ENCODE measurements at regions not wholly inside any gene's neighbourhood (a gene's known extent, or its start where the extent isn't known, plus 50 kb on each side); places are given as distances from the start of the nearest gene placed in this dataset.

- no peak for TF ChIP-seq REST (IDR thresholded peaks at IDR 0.05; ENCODE audit: unreplicated experiment)
- no peak for TF ChIP-seq ZNF114 (CRISPR knock-in tag; IDR thresholded peaks at IDR 0.05)
- TF ChIP-seq CTCF (conservative IDR thresholded peaks at IDR 0.05; ENCODE audit: low read depth in 2 of 2) = no peak
These were observed 268.0 kb downstream of the CYP26B1 start (continued) for GRCh38 chr2:71879509-71880184.

GRCh38 chr2:71878626-71879508 is 268.8 kb downstream of the CYP26B1 start:
- H3K36me3 ChIP-seq (ENCODE audit: insufficient read depth) = no peaks in the 10 kb centered on the region
- no peaks in the 10 kb centered on the region for H3K79me2 ChIP-seq (replicated peaks; ENCODE audit: insufficient read depth)
- no peaks in the 10 kb centered on the region for H3F3A ChIP-seq (replicated peaks; ENCODE audit: low read depth)
- H3K4me2 ChIP-seq = no peak overlapping the region
- H3K4me1 ChIP-seq (ENCODE audit: insufficient read depth) = no peaks in the 10 kb centered on the region
- ATAC-seq (no peak), DNase-seq (ENCODE audit: low spot score) (no peak)
- H3K27me3 ChIP-seq (ENCODE audit: insufficient read depth) = no peaks in the 10 kb centered on the region
- Mint-ChIP-seq H3K4me1 (no peaks in the 10 kb centered on the region), H3K9me3 (no peaks in the 10 kb centered on the region; the same call in 1 of the 3 replicates), H3K27me3 (ENCODE audit: insufficient read depth, low read depth, poor library complexity) (peaks cover 2% of the 10 kb centered on the region), H3K36me3 (ENCODE audit: low read depth) (no peaks in the 10 kb centered on the region), H3K4me3 (no peak overlapping the region), H3K27ac (no peak overlapping the region)
- no peak overlapping the region for H2AFZ ChIP-seq
- H3K9me2 ChIP-seq (ENCODE audit: insufficient read depth) = no peaks in the 10 kb centered on the region
- H3K27ac ChIP-seq (ENCODE audit: low read depth) = no peak overlapping the region
- no peak overlapping the region for H3K4me3 ChIP-seq
- H4K20me1 ChIP-seq (replicated peaks; ENCODE audit: insufficient read depth) = no peaks in the 10 kb centered on the region
- TF ChIP-seq CREB1 (CRISPR knock-in tag; IDR thresholded peaks at IDR 0.05; ENCODE audit: low read depth) (no peak), CTCF (conservative IDR thresholded peaks at IDR 0.05; ENCODE audit: low read depth in 2 of 2) (no peak), EZH2phosphoT487 (IDR thresholded peaks at IDR 0.05; ENCODE audit: unreplicated experiment) (no peak), ZNF331 (CRISPR knock-in tag; IDR thresholded peaks at IDR 0.05; ENCODE audit: low read depth) (no peak), REST (IDR thresholded peaks at IDR 0.05; ENCODE audit: unreplicated experiment) (no peak)
